Calu3 (cell line): ENCODE measurements at regions not wholly inside any gene's neighbourhood (a gene's known extent, or its start where the extent isn't known, plus 50 kb on each side); places are given as distances from the start of the nearest gene placed in this dataset.

Experiments used
- BruUV-seq: library from RNA; stranded (reverse); fragments of 400-500 nt; replicated peaks from 2 replicates; lab custom pipeline; 2021; lab: Mats Ljungman, UMichigan
- CTCF ChIA-PET: fragments of 300-600 bp; sonication (Branson Sonifier 250); formaldehyde crosslinking; loops from one replicate; lab custom pipeline; 2022; ENCODE audit warnings: antibody characterized with exemption; lab: Charles Lee
- DNase-seq: peaks from one replicate; pipeline ENCODE4 v3.0.0; 2022
- H3K27ac Mint-ChIP-seq: one replicate; pipeline ENCODE4 v1.8.0; 2022; ENCODE audit warnings: mixed read lengths; ENCODE audit not compliant: unreplicated experiment
- H3K27me3 Mint-ChIP-seq: one replicate; pipeline ENCODE4 v1.8.0; 2022; ENCODE audit warnings: mixed read lengths; ENCODE audit not compliant: unreplicated experiment
- H3K36me3 Mint-ChIP-seq: one replicate; pipeline ENCODE4 v1.8.0; 2022; ENCODE audit warnings: mild to moderate bottlenecking, moderate library complexity, mixed read lengths; ENCODE audit not compliant: insufficient read depth, unreplicated experiment
- H3K4me1 Mint-ChIP-seq: one replicate; pipeline ENCODE4 v1.8.0; 2022; ENCODE audit warnings: mild to moderate bottlenecking, low read depth, mixed read lengths; ENCODE audit not compliant: unreplicated experiment
- H3K4me3 Mint-ChIP-seq: one replicate; pipeline ENCODE4 v1.8.0; 2022; ENCODE audit warnings: mild to moderate bottlenecking, low read depth, moderate library complexity, mixed read lengths; ENCODE audit not compliant: unreplicated experiment
- H3K9me3 Mint-ChIP-seq: one replicate; pipeline ENCODE4 v1.8.0; 2022; ENCODE audit warnings: low read depth, mixed read lengths; ENCODE audit not compliant: unreplicated experiment
- CTCF ChIP-seq: fragments of 200-600 bp; IDR thresholded peaks from one replicate; pipeline ENCODE4 v1.8.0; 2022; ENCODE audit warnings: antibody characterized with exemption; ENCODE audit not compliant: unreplicated experiment
- intact Hi-C: fragments of 100-400 bp; cut with micrococcal nuclease; formaldehyde crosslinking; loops from one replicate; pipeline ENCODE4 v1.10.0; 2022; ENCODE audit not compliant: unreplicated experiment

- H3K27me3 Mint-ChIP-seq, result no peaks in the 10 kb centered on the region
- intact Hi-C loops, result no loop called here
- no peaks in the 10 kb centered on the region for H3K4me1 Mint-ChIP-seq
- H3K9me3 Mint-ChIP-seq, result peaks cover 14% of the 10 kb centered on the region
- no peak overlapping the region for H3K27ac Mint-ChIP-seq
- no peak overlapping the region for H3K4me3 Mint-ChIP-seq
- CTCF ChIA-PET, result no interaction called here
- TF ChIP-seq CTCF, result no peak
- no peaks in the 10 kb centered on the region for H3K36me3 Mint-ChIP-seq
- BruUV-seq, result no TSS peak
- DNase-seq, result no peak
Measured at GRCh38 chr2:4130651-4131050, 427.3 kb downstream of the DCDC2C start.

- no peaks in the 10 kb centered on the region for H3K27me3 Mint-ChIP-seq
- CTCF ChIA-PET, result no interaction called here
- H3K4me1 Mint-ChIP-seq, result no peaks in the 10 kb centered on the region
- intact Hi-C loops, result no loop called here
- BruUV-seq, result no TSS peak
- TF ChIP-seq CTCF, result no peak
- H3K36me3 Mint-ChIP-seq, result no peaks in the 10 kb centered on the region
- no peak overlapping the region for H3K27ac Mint-ChIP-seq
- DNase-seq, result no peak
- no peak overlapping the region for H3K4me3 Mint-ChIP-seq
- peaks cover 14% of the 10 kb centered on the region for H3K9me3 Mint-ChIP-seq
Measured at GRCh38 chr2:4134551-4135550, 431.5 kb downstream of the DCDC2C start.

DNA sequence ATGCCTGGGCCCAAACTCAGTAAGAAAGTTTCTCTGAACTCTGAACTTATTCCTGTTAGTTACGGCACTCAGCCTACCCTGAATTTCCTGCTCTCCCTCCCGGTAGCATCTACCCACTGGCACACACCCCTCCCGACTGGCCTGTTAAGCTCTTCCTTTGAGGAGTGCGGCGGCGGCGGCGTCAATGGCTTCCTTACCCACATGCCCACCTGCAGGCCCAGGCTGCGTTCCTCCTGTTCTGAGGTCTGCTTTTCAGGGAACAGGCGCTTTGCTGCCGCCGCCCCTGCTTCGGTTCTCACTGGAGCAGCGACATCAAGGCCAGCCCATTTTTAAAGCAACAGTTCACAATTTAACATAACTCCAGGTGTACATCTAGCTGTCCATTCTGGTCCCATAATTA, 432.4 kb downstream of the DCDC2C start:
- TF ChIP-seq CTCF, result no peak
- Mint-ChIP-seq H3K4me1 (no peaks in the 10 kb centered on the region), H3K4me3 (no peak overlapping the region), H3K27me3 (no peaks in the 10 kb centered on the region), H3K27ac (no peak overlapping the region), H3K36me3 (no peaks in the 10 kb centered on the region), H3K9me3 (peaks cover 16% of the 10 kb centered on the region)
- intact Hi-C loops, result no loop called here
- CTCF ChIA-PET, result no interaction called here
- DNase-seq, result no peak
- BruUV-seq, result no TSS peak

GRCh38 chr2:4139316-4139715, 435.9 kb downstream of the DCDC2C start:
- Mint-ChIP-seq H3K9me3 (peaks cover 14% of the 10 kb centered on the region), H3K4me1 (no peaks in the 10 kb centered on the region), H3K4me3 (no peak overlapping the region), H3K27ac (no peak overlapping the region), H3K36me3 (no peaks in the 10 kb centered on the region), H3K27me3 (no peaks in the 10 kb centered on the region)
- no peak for TF ChIP-seq CTCF
- CTCF ChIA-PET, result no interaction called here
- intact Hi-C loops, result no loop called here
- no TSS peak for BruUV-seq
- DNase-seq, result no peak
